HG02642 (cell line): ENCODE measurements at regions not wholly inside any gene's neighbourhood (a gene's known extent, or its start where the extent isn't known, plus 50 kb on each side); places are given as distances from the start of the nearest gene placed in this dataset.

ENCODE experiments used
- ATAC-seq: cut with Tn5 transposase; IDR thresholded peaks from one replicate; pipeline ENCODE4 v1.9.1; 2021; ENCODE audit warnings: mild to moderate bottlenecking; ENCODE audit not compliant: unreplicated experiment, poor library complexity

- no peak for ATAC-seq
Observed at GRCh38 chr13:80399340-80400163, 58.6 kb upstream of the SPRY2 start.
